IPS-NIHi7 (cell line): ENCODE measurements at regions not wholly inside any gene's neighbourhood (a gene's known extent, or its start where the extent isn't known, plus 50 kb on each side); places are given as distances from the start of the nearest gene placed in this dataset.

ENCODE experiments used
- DNase-seq: peaks from one replicate; pipeline ENCODE4 v3.0.0; 2012; ENCODE audit warnings: mixed read lengths; ENCODE audit errors: extremely low spot score

GRCh38 chr11:69429716-69430491 lies 51.6 kb upstream of the LINC01488 start:
- no peak for DNase-seq

DNA sequence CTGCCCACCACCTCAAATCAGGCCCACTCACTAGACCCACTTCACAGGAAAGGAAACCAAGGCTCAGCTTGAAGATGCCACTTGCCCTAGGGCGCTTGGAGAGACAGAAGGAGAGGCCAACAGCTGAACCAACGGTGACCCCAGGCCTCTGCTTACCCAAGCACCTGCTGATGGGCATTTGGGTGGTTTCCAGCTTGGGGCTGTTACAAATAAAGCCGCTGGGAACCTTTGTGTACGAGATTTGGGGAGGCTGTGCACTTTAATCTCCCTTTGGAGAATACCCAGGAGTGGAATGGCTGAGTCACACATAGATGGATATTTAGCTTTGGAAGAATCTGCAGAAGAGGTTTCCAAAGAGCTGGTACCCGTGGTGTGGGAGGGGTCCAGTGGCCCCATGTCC lies 50.9 kb upstream of the LINC01488 start:
- no peak for DNase-seq

DNA sequence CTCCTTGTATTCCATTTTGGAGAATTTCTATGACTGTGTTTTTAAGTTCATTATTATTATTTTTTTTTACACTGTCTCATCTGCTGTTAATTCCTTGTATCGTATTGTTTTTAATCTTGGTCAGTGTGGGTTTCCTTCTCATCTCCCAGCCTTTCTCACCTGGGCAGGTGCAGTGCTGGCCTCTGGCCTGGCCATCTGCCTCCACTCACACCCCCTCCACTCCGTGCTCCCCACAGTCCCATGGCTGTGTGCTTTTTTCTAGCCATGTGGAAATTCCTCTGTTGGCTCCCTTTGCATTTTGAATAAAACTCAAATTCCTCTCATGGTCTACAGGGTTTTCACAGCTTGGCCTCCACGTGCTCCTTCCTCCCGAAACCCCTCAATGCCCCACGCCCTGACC lies 50.3 kb upstream of the LINC01488 start:
- DNase-seq, result no peak
